Right ventricle myocardium inferior (tissue), 1 donor: ENCODE measurements at regions not wholly inside any gene's neighbourhood (a gene's known extent, or its start where the extent isn't known, plus 50 kb on each side); places are given as distances from the start of the nearest gene placed in this dataset.
"Not testable (repeated sequence)": the region's sequence is repeated elsewhere in the genome, so short reads cannot be mapped to it uniquely, and the experiment has no call there.

Experiments used
- ATAC-seq: fragments of 200-7000 bp; cut with Tn5 transposase; one replicate; pipeline ENCODE4 v1.9.1; 2020; ENCODE audit warnings: mild to moderate bottlenecking, moderate library complexity
- DNase-seq: peaks from one replicate; pipeline ENCODE4 v3.0.0; 2021; ENCODE audit errors: missing footprints
- intact Hi-C: fragments of 100-400 bp; cut with DNase I; formaldehyde crosslinking; loops from one replicate; pipeline ENCODE4 v1.11.0; 2022
- donor health status: DM: no; HTN: yes; CAD: no; lungs with severe emphysema.

- intact Hi-C loops, DNase-seq: not testable (repeated sequence)
- ATAC-seq = peak; percentile 28
Measured at GRCh38 chrY:56677444-56677843, 31055.5 kb downstream of the CDY1 start.

- intact Hi-C loops = not testable (repeated sequence)
- peak; percentile 44 for ATAC-seq
Measured at GRCh38 chrY:56678046-56678626, 31056.2 kb downstream of the CDY1 start.

GRCh38 chrY:56685381-56685780, 31063.5 kb downstream of the CDY1 start:
- ATAC-seq, intact Hi-C loops, DNase-seq: not testable (repeated sequence)

More at GRCh38 chrY:56678046-56678626, 31056.2 kb downstream of the CDY1 start:
- not testable (repeated sequence) for DNase-seq
